Islet of Langerhans (tissue), 1 donor: ENCODE measurements at regions not wholly inside any gene's neighbourhood (a gene's known extent, or its start where the extent isn't known, plus 50 kb on each side); places are given as distances from the start of the nearest gene placed in this dataset.
"Not testable (repeated sequence)": the region's sequence is repeated elsewhere in the genome, so short reads cannot be mapped to it uniquely, and the experiment has no call there.

Experiments used
- FAIRE-seq: peaks from one replicate; lab custom pipeline; 2011; peaks lifted over from hg19 to GRCh38; lab: Jason Lieb, UNC

GRCh38 chr6:121641158-121641557, 205.7 kb downstream of the GJA1 start:
- no peak for FAIRE-seq

GRCh38 chr6:121645100-121645745, 209.8 kb downstream of the GJA1 start:
- no peak for FAIRE-seq

GRCh38 chr6:121647905-121648304, 212.5 kb downstream of the GJA1 start:
- no peak for FAIRE-seq

GRCh38 chr6:121649951-121650350, 214.5 kb downstream of the GJA1 start:
- no peak for FAIRE-seq

GRCh38 chr6:121651420-121651819, 216.0 kb downstream of the GJA1 start:
- no peak for FAIRE-seq

GRCh38 chr6:121652223-121652622, 216.8 kb downstream of the GJA1 start:
- no peak for FAIRE-seq

- FAIRE-seq, result no peak
Measured at GRCh38 chr6:121652726-121653623, 217.5 kb downstream of the GJA1 start.

- no peak for FAIRE-seq
Measured at GRCh38 chr6:121653624-121654008, 218.2 kb downstream of the GJA1 start.

GRCh38 chr6:121657972-121658371, 222.5 kb downstream of the GJA1 start:
- peak; percentile 71 for FAIRE-seq

GRCh38 chr6:121660277-121660676, 224.8 kb downstream of the GJA1 start:
- no peak for FAIRE-seq

GRCh38 chr6:121663292-121663810, 227.9 kb downstream of the GJA1 start:
- FAIRE-seq, result no peak

GRCh38 chr6:121664158-121664557, 228.7 kb downstream of the GJA1 start:
- FAIRE-seq, result no peak

GRCh38 chr6:121666814-121667213, 231.4 kb downstream of the GJA1 start:
- FAIRE-seq, result no peak

GRCh38 chr6:121668259-121668658, 232.8 kb downstream of the GJA1 start:
- no peak for FAIRE-seq

GRCh38 chr6:121670511-121670910, 235.1 kb downstream of the GJA1 start:
- FAIRE-seq, result no peak

- no peak for FAIRE-seq
Measured at GRCh38 chr6:121677571-121677970, 242.1 kb downstream of the GJA1 start.

GRCh38 chr6:121678245-121678644, 242.8 kb downstream of the GJA1 start:
- no peak for FAIRE-seq

GRCh38 chr6:121680058-121680457, 244.6 kb downstream of the GJA1 start:
- FAIRE-seq, result no peak

GRCh38 chr6:121682666-121683065, 247.2 kb downstream of the GJA1 start:
- no peak for FAIRE-seq

- FAIRE-seq, result not testable (repeated sequence)
Measured at GRCh38 chr6:121685806-121686205, 250.4 kb downstream of the GJA1 start.

GRCh38 chr6:121686611-121687023, 251.2 kb downstream of the GJA1 start:
- no peak for FAIRE-seq

- FAIRE-seq, result no peak
Measured at GRCh38 chr6:121688974-121689373, 253.5 kb downstream of the GJA1 start.

- FAIRE-seq, result no peak
Measured at GRCh38 chr6:121691126-121691551, 255.7 kb downstream of the GJA1 start.
